ENCODE measurements at regions not wholly inside any gene's neighbourhood (a gene's known extent, or its start where the extent isn't known, plus 50 kb on each side); places are given as distances from the start of the nearest gene placed in this dataset.

DNA sequence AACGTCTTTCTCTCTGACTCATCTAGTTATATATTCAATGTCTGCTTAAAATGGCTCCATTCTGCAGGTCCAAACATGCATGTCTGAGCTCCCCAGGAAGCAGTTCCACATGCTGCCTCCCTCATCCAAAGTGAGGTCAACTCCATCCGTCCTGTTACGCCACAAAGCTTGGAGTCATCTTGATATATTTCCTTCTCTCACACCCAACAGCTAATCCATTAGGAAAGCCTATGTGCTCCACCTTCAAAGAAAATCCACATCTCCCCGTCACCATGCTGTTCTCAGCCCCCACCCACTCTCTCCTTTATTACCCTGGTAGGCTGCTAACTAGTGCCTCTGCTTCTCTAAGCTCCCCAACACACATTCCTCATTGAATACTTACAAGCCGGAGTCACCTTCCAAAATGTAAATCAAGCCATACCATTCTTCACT, 130.2 kb upstream of the SYNDIG1 start:
- Histone ChIP-seq H3K9me3 (ENCODE audit: control extremely low read depth in 1 of 3, control insufficient read depth in 2 of 3, insufficient read depth in 1 of 3, low read length in 2 of 3) (no peaks in the 10 kb centered on the region), H3K27ac (ENCODE audit: low read length in 2 of 2) (no peak overlapping the region), H3K4me2 (replicated peaks; ENCODE audit: low read depth, low read length, poor library complexity, severe bottlenecking) (no peak overlapping the region), H3K4me3 (ENCODE audit: control extremely low read depth in 1 of 5, extremely low read depth in 1 of 5, insufficient read depth in 1 of 5, low read depth in 2 of 5, low read length in 4 of 5) (no peak overlapping the region), H4K20me1 (ENCODE audit: control insufficient read depth, insufficient read depth, low read length, poor library complexity, severe bottlenecking) (no peaks in the 10 kb centered on the region), H3K79me2 (ENCODE audit: control insufficient read depth, insufficient read depth, low read length) (no peaks in the 10 kb centered on the region), H3K27me3 (replicated peaks in 1 of 4; ENCODE audit: control extremely low read depth in 1 of 4, control insufficient read depth in 3 of 4, insufficient read depth in 4 of 4, low read length in 3 of 4) (no peaks in the 10 kb centered on the region), H3K4me1 (ENCODE audit: control insufficient read depth in 2 of 2, insufficient read depth in 2 of 2, low read length in 2 of 2) (no peaks in the 10 kb centered on the region), H3K36me3 (replicated peaks in 1 of 2; ENCODE audit: control extremely low read depth in 1 of 2, control insufficient read depth in 1 of 2, extremely low read depth in 1 of 2, insufficient read depth in 2 of 2, low read length in 1 of 2) (no peaks in the 10 kb centered on the region), H2AFZ (ENCODE audit: insufficient read depth, low read depth, low read length, poor library complexity, severe bottlenecking) (no peak overlapping the region), H3K9ac (ENCODE audit: low read length) (no peak overlapping the region)
- H3K27me3 Mint-ChIP-seq = peaks cover 6% of the 10 kb centered on the region
- H3K4me3 Mint-ChIP-seq = no peak overlapping the region
- ChIA-PET CTCF (no interaction called here), POLR2A (no interaction called here)
- ATAC-seq (ENCODE audit: low read depth) = no peak
- H3K27ac Mint-ChIP-seq = no peak overlapping the region
- intact Hi-C loops (cut with micrococcal nuclease) = no loop called here
- no peaks in the 10 kb centered on the region for H3K4me1 Mint-ChIP-seq
- DNase-seq = no peak
- TF ChIP-seq EZH2 (IDR thresholded peaks at IDR 0.05; ENCODE audit: borderline replicate concordance, insufficient read depth, low read depth, low read length, poor library complexity, severe bottlenecking) = no peak
- TF ChIP-seq, protein P1, sequence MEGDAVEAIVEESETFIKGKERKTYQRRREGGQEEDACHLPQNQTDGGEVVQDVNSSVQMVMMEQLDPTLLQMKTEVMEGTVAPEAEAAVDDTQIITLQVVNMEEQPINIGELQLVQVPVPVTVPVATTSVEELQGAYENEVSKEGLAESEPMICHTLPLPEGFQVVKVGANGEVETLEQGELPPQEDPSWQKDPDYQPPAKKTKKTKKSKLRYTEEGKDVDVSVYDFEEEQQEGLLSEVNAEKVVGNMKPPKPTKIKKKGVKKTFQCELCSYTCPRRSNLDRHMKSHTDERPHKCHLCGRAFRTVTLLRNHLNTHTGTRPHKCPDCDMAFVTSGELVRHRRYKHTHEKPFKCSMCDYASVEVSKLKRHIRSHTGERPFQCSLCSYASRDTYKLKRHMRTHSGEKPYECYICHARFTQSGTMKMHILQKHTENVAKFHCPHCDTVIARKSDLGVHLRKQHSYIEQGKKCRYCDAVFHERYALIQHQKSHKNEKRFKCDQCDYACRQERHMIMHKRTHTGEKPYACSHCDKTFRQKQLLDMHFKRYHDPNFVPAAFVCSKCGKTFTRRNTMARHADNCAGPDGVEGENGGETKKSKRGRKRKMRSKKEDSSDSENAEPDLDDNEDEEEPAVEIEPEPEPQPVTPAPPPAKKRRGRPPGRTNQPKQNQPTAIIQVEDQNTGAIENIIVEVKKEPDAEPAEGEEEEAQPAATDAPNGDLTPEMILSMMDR (IDR thresholded peaks at IDR 0.05) = no peak
- no peaks in the 10 kb centered on the region for H3K9me3 Mint-ChIP-seq (ENCODE audit: insufficient read depth)
- 84% methylated on average over 5 of the region's 5 CpGs for WGBS (ENCODE audit: insufficient coverage)

DNA sequence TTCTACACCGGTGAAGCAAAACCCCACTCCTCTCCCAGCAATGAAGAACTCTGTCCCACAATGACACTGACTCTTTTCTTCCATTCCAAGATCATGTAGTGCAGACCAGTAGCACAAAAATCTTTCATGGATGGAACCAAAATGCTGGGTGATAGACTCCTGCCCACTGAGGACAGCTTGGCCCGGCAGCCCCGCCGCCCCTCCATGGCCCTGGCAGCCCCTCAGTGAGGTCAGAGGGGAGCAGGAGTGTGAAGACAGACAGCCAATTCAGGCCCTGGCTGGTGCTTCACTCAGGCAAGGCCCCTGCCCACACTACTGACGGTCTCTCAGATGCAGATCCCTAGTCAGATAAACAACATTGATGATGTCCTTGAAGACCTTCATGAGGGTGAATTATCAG, 131.9 kb upstream of the SYNDIG1 start:
- POLR2A ChIA-PET = no interaction called here
- H3K4me1 Mint-ChIP-seq = no peaks in the 10 kb centered on the region

More for the DNA sequence above, 131.9 kb upstream of the SYNDIG1 start:
- CTCF ChIA-PET = no interaction called here
- H3K9me3 Mint-ChIP-seq (ENCODE audit: insufficient read depth) = no peaks in the 10 kb centered on the region
- H3K4me3 Mint-ChIP-seq = no peak overlapping the region
- H2AFZ ChIP-seq (ENCODE audit: insufficient read depth, low read depth, low read length, poor library complexity, severe bottlenecking) = no peak overlapping the region
- H3K9me3 ChIP-seq (ENCODE audit: control extremely low read depth in 1 of 3, control insufficient read depth in 2 of 3, insufficient read depth in 1 of 3, low read length in 2 of 3) = no peaks in the 10 kb centered on the region
- DNase-seq (no peak), ATAC-seq (ENCODE audit: low read depth) (no peak)
- no peaks in the 10 kb centered on the region for H3K36me3 ChIP-seq (replicated peaks in 1 of 2; ENCODE audit: control extremely low read depth in 1 of 2, control insufficient read depth in 1 of 2, extremely low read depth in 1 of 2, insufficient read depth in 2 of 2, low read length in 1 of 2)
- H3K79me2 ChIP-seq (ENCODE audit: control insufficient read depth, insufficient read depth, low read length) = no peaks in the 10 kb centered on the region
- no peak overlapping the region for H3K9ac ChIP-seq (ENCODE audit: low read length)
- no peaks in the 10 kb centered on the region for H3K27me3 ChIP-seq (replicated peaks in 1 of 4; ENCODE audit: control extremely low read depth in 1 of 4, control insufficient read depth in 3 of 4, insufficient read depth in 4 of 4, low read length in 3 of 4)
- H3K27ac ChIP-seq (ENCODE audit: low read length in 2 of 2) = no peak overlapping the region
- intact Hi-C loops (cut with micrococcal nuclease) = no loop called here
- H3K4me2 ChIP-seq (replicated peaks; ENCODE audit: low read depth, low read length, poor library complexity, severe bottlenecking) = no peak overlapping the region
- H4K20me1 ChIP-seq (ENCODE audit: control insufficient read depth, insufficient read depth, low read length, poor library complexity, severe bottlenecking) = no peaks in the 10 kb centered on the region
- H3K27me3 Mint-ChIP-seq = peaks cover 6% of the 10 kb centered on the region
- TF ChIP-seq, protein P1 (IDR thresholded peaks at IDR 0.05) = no peak
- no peak for TF ChIP-seq EZH2 (IDR thresholded peaks at IDR 0.05; ENCODE audit: borderline replicate concordance, insufficient read depth, low read depth, low read length, poor library complexity, severe bottlenecking)
- no peak overlapping the region for H3K4me3 ChIP-seq (ENCODE audit: control extremely low read depth in 1 of 5, extremely low read depth in 1 of 5, insufficient read depth in 1 of 5, low read depth in 2 of 5, low read length in 4 of 5)
- no peak overlapping the region for H3K27ac Mint-ChIP-seq
- no peaks in the 10 kb centered on the region for H3K4me1 ChIP-seq (ENCODE audit: control insufficient read depth in 2 of 2, insufficient read depth in 2 of 2, low read length in 2 of 2)
- WGBS (ENCODE audit: insufficient coverage) = 83% methylated on average over 4 of the region's 5 CpGs
